ENCODE measurements at regions not wholly inside any gene's neighbourhood (a gene's known extent, or its start where the extent isn't known, plus 50 kb on each side); places are given as distances from the start of the nearest gene placed in this dataset.

DNA sequence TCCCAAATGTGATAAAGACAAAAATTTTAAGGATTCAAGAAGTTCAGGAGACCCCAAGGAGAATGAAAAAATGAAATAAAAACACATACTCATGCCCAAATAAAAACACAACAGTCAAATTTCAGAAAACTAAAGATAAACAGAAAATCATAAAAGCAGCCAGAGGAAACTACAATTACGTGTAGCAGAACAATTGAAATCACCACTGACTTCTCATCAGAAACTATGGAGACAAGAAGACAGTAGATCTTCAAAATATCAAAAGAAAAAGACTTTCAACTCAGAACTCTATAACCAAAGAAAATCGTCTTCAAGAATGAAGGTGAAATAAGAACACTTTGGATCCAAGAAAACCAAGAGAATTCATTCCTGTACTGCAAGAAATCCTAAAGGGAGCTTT is 54.9 kb downstream of the DIO3 start:
- TF ChIP-seq POLR2AphosphoS5 (IDR thresholded peaks at IDR 0.05; ENCODE audit: low read depth, low read length), result no peak
- no peak for TF ChIP-seq TAF1 (IDR thresholded peaks at IDR 0.05; ENCODE audit: low read depth, low read length)
- no peak for TF ChIP-seq POLR2A (IDR thresholded peaks at IDR 0.05; ENCODE audit: low read depth, low read length)

Data from GM12891 (cell line).